HG03354 (cell line): ENCODE measurements at regions not wholly inside any gene's neighbourhood (a gene's known extent, or its start where the extent isn't known, plus 50 kb on each side); places are given as distances from the start of the nearest gene placed in this dataset.
A peak's percentile ranks its signal among the peaks of the same experiment; 100 is the strongest.

Source experiments
- ATAC-seq: cut with Tn5 transposase; IDR thresholded peaks from one replicate; pipeline ENCODE4 v1.9.1; 2021; ENCODE audit warnings: mild to moderate bottlenecking; ENCODE audit not compliant: unreplicated experiment, poor library complexity, severe bottlenecking

DNA sequence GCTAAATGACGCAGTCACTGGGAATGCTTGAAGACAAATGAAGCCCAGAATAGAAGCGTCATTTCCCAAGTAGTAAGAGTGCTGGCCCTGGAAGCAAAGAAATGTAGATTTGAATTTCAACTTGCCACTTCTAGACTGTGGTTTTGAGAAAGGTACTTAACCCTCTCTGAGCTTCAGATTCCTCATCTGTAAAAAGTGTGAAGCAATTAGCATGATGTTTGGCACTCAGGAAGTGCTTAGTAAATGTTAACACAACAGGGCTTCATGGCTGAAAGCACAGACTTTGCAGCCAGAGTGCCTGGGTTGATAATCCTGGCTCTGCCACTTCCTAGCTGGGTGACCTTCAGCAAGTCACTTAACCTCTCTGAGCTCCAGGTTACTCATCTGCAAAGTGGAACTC is 147.4 kb upstream of the RPS6KA3 start:
- ATAC-seq = no peak

DNA sequence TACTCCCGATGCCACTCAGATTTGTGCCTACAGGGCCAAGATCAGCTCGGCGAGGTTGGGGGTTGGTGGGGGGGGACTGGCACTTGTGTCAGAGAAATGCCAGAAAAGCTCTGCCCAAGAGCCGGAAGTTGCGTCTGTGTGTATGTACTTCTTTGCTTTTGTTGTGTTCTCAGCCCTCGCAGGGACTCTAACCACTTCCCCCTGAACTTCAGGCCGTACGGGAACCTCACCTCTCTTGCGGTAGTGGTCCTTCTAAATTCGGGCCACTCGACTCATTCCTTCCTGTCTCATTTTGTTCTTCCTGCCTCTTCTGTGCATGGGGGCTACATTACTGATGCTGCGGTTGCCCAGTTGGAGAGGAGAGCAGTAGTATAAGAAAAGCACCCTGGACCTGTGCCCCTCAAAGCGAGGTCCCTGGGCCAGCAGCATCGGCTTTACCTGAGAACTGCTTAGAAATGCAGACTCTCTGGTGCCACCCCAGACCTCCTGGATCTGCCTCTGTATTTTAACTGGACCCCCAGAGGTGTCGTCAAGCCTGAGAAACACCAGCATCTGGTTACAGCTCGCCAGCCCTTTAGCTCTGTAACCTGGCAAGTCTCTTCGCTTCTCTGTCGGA is 146.3 kb upstream of the RPS6KA3 start:
- peak; percentile 88 for ATAC-seq

GRCh38 chrX:20410540-20410939 is 143.8 kb upstream of the RPS6KA3 start:
- ATAC-seq = no peak

DNA sequence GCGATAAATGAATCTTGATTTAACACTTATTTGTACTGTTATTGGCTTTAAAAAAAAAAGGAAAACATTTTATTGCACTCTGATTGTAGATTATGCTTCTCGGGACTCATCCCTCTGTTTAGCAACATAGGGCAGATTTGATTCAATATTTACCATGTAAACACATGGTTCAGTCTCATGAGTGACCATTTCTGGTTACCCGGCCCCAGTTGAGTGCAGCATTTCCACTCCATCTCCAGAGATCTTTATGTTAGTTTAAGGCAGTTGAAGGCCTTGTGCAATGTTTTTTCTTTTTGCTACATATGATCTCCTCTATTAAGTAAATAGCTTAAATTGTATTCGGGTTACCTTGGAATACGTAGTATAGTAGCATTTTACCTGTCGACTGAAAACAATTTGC is 143.3 kb upstream of the RPS6KA3 start:
- ATAC-seq = no peak

DNA sequence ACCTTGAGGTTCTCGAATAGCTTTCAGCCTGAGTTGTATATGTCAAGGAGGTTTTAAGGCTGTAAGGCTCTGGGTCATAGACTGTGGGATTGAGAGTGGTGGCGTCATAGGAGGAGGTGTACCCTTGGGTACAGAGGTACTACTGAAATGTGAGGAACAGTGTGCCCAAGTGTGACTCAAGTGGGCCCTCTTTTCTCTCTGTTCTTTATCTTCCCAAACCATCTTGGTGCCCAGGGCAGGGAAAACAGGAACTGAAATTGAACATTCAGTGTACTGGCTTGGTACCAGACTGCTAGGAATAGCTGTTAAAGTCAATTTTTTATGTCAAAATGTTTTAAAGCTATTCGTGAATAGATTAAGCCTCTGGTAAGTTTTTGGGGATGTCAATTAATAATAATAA is 136.2 kb upstream of the RPS6KA3 start:
- no peak for ATAC-seq

- ATAC-seq = no peak
These were observed 133.2 kb upstream of the RPS6KA3 start for GRCh38 chrX:20399728-20400414.

- ATAC-seq = no peak
These were observed 130.9 kb upstream of the RPS6KA3 start for GRCh38 chrX:20397587-20397986.

- ATAC-seq = no peak
These were observed 127.7 kb upstream of the RPS6KA3 start for GRCh38 chrX:20394451-20394850.

DNA sequence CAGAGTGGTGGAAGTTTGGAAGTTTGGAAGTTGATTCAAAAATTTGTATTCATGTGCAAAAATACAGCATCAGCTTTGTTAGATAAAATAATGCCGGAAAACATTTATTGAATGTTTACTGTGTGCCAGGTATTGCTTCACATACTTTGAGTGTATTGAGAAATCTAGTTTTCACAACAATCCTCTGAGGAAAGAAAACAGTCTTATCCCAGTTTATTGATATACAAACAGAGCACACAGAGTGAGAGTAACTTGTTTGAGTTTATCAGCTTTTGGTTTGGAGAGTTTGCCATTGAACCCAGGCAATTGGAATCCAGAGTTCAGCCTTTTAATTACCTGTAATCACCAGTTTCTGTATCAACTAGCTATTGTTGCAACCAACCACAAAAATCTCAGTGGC is 127.2 kb upstream of the RPS6KA3 start:
- no peak for ATAC-seq

GRCh38 chrX:20388594-20388993 is 121.9 kb upstream of the RPS6KA3 start:
- no peak for ATAC-seq

- ATAC-seq = no peak
These were observed 116.8 kb upstream of the RPS6KA3 start for GRCh38 chrX:20383477-20383876.

- ATAC-seq = peak; percentile 69
These were observed 116.0 kb upstream of the RPS6KA3 start for GRCh38 chrX:20382518-20383297.

- ATAC-seq = no peak
These were observed 115.4 kb upstream of the RPS6KA3 start for GRCh38 chrX:20382082-20382481.

DNA sequence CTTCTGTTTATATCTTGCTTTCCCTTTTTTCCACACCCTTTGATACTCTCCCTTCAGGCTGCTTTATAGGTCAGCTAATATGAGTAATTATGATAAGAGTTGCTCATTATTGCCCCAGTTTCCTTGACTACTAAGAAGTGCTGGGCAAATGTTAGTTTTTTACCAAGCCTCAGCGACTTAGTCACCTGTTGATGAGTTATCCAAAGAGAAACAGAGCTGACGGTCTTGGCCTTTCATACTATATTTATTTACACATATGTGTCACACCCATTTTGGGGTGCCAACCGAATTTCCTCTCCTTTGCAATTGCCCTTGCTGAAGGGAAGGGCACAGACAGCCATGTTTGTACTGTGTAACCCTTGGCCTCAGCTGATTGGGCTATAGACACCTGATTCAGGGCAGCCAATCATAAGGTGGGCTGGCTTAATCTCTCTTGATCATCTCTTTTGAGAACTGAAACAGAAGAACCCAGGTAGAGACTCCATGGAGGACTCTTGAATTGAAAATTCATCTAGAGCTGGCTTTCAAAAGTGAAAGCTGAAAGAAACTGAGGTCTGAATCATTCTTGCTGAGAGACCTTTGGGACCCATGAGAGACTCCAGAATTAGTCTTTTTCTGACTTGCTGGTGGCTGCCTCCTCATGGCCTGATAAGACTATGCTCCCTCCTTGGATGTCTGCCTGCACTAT is 111.7 kb upstream of the RPS6KA3 start:
- ATAC-seq = peak; percentile 48

- no peak for ATAC-seq
These were observed 108.3 kb upstream of the RPS6KA3 start for GRCh38 chrX:20374900-20375438.

- ATAC-seq = no peak
These were observed 107.7 kb upstream of the RPS6KA3 start for GRCh38 chrX:20374450-20374849.

GRCh38 chrX:20373063-20373462 is 106.4 kb upstream of the RPS6KA3 start:
- no peak for ATAC-seq

- ATAC-seq = no peak
These were observed 105.8 kb upstream of the RPS6KA3 start for GRCh38 chrX:20372533-20372932.

- no peak for ATAC-seq
These were observed 102.8 kb upstream of the RPS6KA3 start for GRCh38 chrX:20369468-20369867.

- ATAC-seq = no peak
These were observed 97.5 kb upstream of the RPS6KA3 start for GRCh38 chrX:20364238-20364637.
